ENCODE measurements at regions not wholly inside any gene's neighbourhood (a gene's known extent, or its start where the extent isn't known, plus 50 kb on each side); places are given as distances from the start of the nearest gene placed in this dataset.

- in situ Hi-C loops (cut with HindIII; ENCODE audit: extremely low pct_ligation_motif_present, low pct_unique_long_range_greater_than_20kb) (no loop called here), intact Hi-C loops (cut with micrococcal nuclease; ENCODE audit: unreplicated experiment) (no loop called here)
- Histone ChIP-seq H3K4me3 (replicated peaks in 1 of 3; ENCODE audit: insufficient read depth in 1 of 3, low read depth in 2 of 3, low read length in 3 of 3) (no peak overlapping the region), H2AFZ (ENCODE audit: low read length) (no peak overlapping the region), H3K4me1 (ENCODE audit: insufficient read depth, low read length) (no peaks in the 10 kb centered on the region), H3K36me3 (replicated peaks in 1 of 2; ENCODE audit: control insufficient read depth in 1 of 2, insufficient read depth in 2 of 2, low read length in 2 of 2) (no peaks in the 10 kb centered on the region), H3K27me3 (ENCODE audit: control insufficient read depth in 1 of 2, insufficient read depth in 2 of 2, low read length in 2 of 2) (no peaks in the 10 kb centered on the region), H4K20me1 (ENCODE audit: insufficient read depth, low read length) (no peaks in the 10 kb centered on the region), H3K79me2 (ENCODE audit: insufficient read depth, low read length) (no peaks in the 10 kb centered on the region), H3K9me3 (ENCODE audit: low read length) (no peaks in the 10 kb centered on the region), H3K9ac (ENCODE audit: insufficient read depth, low read depth, low read length) (no peak overlapping the region), H3K27ac (ENCODE audit: extremely low read length, insufficient read depth, low read length) (no peak overlapping the region), H3K4me2 (ENCODE audit: low read depth, low read length) (no peak overlapping the region)
- FAIRE-seq: no peak
- no peak for DNase-seq (ENCODE audit: low spot score)
- no TSS peak for BruUV-seq (replicated peaks)
- no peak for TF ChIP-seq ZNF598 (CRISPR knock-in tag; IDR thresholded peaks at IDR 0.05; ENCODE audit: borderline replicate concordance)
- no peak for TF ChIP-seq HDAC2 (CRISPR knock-in tag; IDR thresholded peaks at IDR 0.05)
- TF ChIP-seq ZMYM4 (CRISPR knock-in tag; IDR thresholded peaks at IDR 0.05): no peak
- no peak for TF ChIP-seq ATF5 (CRISPR knock-in tag; IDR thresholded peaks at IDR 0.05; ENCODE audit: low read depth)
- ChIA-PET CTCF (ENCODE audit: low intra/inter-chr PET ratio, low total read pairs) (no interaction called here), POLR2A (no interaction called here)
- WGBS (ENCODE audit: low lambda C conversion rate): 24% methylated on average over 3 of the region's 3 CpGs
- ATAC-seq: no peak
Measured at GRCh38 chr9:27653957-27654356, 80.7 kb upstream of the C9orf72 start.

- DNase-seq (ENCODE audit: low spot score) (no peak), FAIRE-seq (no peak), ATAC-seq (no peak)
- intact Hi-C loops (cut with micrococcal nuclease; ENCODE audit: unreplicated experiment) (no loop called here), in situ Hi-C loops (cut with HindIII; ENCODE audit: extremely low pct_ligation_motif_present, low pct_unique_long_range_greater_than_20kb) (no loop called here)
- Histone ChIP-seq H3K36me3 (replicated peaks in 1 of 2; ENCODE audit: control insufficient read depth in 1 of 2, insufficient read depth in 2 of 2, low read length in 2 of 2) (no peaks in the 10 kb centered on the region), H3K4me2 (ENCODE audit: low read depth, low read length) (no peak overlapping the region), H3K9ac (ENCODE audit: insufficient read depth, low read depth, low read length) (no peak overlapping the region), H3K4me3 (replicated peaks in 1 of 3; ENCODE audit: insufficient read depth in 1 of 3, low read depth in 2 of 3, low read length in 3 of 3) (no peak overlapping the region), H3K4me1 (ENCODE audit: insufficient read depth, low read length) (peaks cover 4% of the 10 kb centered on the region; the same call in 1 of the 2 replicates), H2AFZ (ENCODE audit: low read length) (no peak overlapping the region), H3K27me3 (ENCODE audit: control insufficient read depth in 1 of 2, insufficient read depth in 2 of 2, low read length in 2 of 2) (no peaks in the 10 kb centered on the region), H3K27ac (ENCODE audit: extremely low read length, insufficient read depth, low read length) (no peak overlapping the region), H3K9me3 (ENCODE audit: low read length) (no peaks in the 10 kb centered on the region), H3K79me2 (ENCODE audit: insufficient read depth, low read length) (no peaks in the 10 kb centered on the region), H4K20me1 (ENCODE audit: insufficient read depth, low read length) (no peaks in the 10 kb centered on the region)
- no TSS peak for BruUV-seq (replicated peaks)
- POLR2A ChIA-PET: no interaction called here
- WGBS (ENCODE audit: low lambda C conversion rate): 65% methylated on average over 17 of the region's 17 CpGs
- CTCF ChIA-PET (ENCODE audit: low intra/inter-chr PET ratio, low total read pairs): no interaction called here
- no peak for TF ChIP-seq ZMYM4 (CRISPR knock-in tag; IDR thresholded peaks at IDR 0.05)
- no peak for TF ChIP-seq MZF1 (CRISPR knock-in tag; IDR thresholded peaks at IDR 0.05; ENCODE audit: borderline replicate concordance)
- no peak for TF ChIP-seq PHF5A (CRISPR knock-in tag; IDR thresholded peaks at IDR 0.05; ENCODE audit: low read depth, unreplicated experiment)
- TF ChIP-seq HNF4G (IDR thresholded peaks at IDR 0.05; ENCODE audit: borderline replicate concordance, low read depth, low read length): no peak
- no peak for TF ChIP-seq HNF4G (CRISPR knock-in tag; IDR thresholded peaks at IDR 0.05; ENCODE audit: borderline replicate concordance, low read depth)
- TF ChIP-seq RBM22 (optimal IDR thresholded peaks at IDR 0.05; ENCODE audit: low read length): no peak
- TF ChIP-seq PRMT3 (CRISPR knock-in tag; IDR thresholded peaks at IDR 0.05; ENCODE audit: borderline replicate concordance, low read depth): no peak
- no peak for TF ChIP-seq ETV5 (CRISPR knock-in tag; IDR thresholded peaks at IDR 0.05; ENCODE audit: borderline replicate concordance)
- TF ChIP-seq DNMT3B (CRISPR knock-in tag; conservative IDR thresholded peaks at IDR 0.05): no peak
- TF ChIP-seq CCDC6 (CRISPR knock-in tag; IDR thresholded peaks at IDR 0.05): no peak
- no peak for TF ChIP-seq CEBPG (CRISPR knock-in tag; IDR thresholded peaks at IDR 0.05)
Measured at GRCh38 chr9:27654629-27655285, 81.5 kb upstream of the C9orf72 start.
